ENCODE measurements at regions not wholly inside any gene's neighbourhood (a gene's known extent, or its start where the extent isn't known, plus 50 kb on each side); places are given as distances from the start of the nearest gene placed in this dataset.

- H3K27ac ChIP-seq: no peak overlapping the region
- TF ChIP-seq CTCF (conservative IDR thresholded peaks at IDR 0.05): no peak
These were observed 213.9 kb upstream of the CNR1 start for GRCh38 chr6:88380083-88380482.

GRCh38 chr6:88378639-88379038, 212.5 kb upstream of the CNR1 start:
- no peak overlapping the region for H3K27ac ChIP-seq
- no peak for TF ChIP-seq CTCF (conservative IDR thresholded peaks at IDR 0.05)

GRCh38 chr6:88377976-88378568, 211.9 kb upstream of the CNR1 start:
- H3K27ac ChIP-seq: no peak overlapping the region
- no peak for TF ChIP-seq CTCF (conservative IDR thresholded peaks at IDR 0.05)

GRCh38 chr6:88376768-88377387, 210.7 kb upstream of the CNR1 start:
- no peak for TF ChIP-seq CTCF (conservative IDR thresholded peaks at IDR 0.05)

GRCh38 chr6:88376197-88376596, 210.1 kb upstream of the CNR1 start:
- no peak for TF ChIP-seq CTCF (conservative IDR thresholded peaks at IDR 0.05)
- H3K27ac ChIP-seq: no peak overlapping the region

More at GRCh38 chr6:88376768-88377387, 210.7 kb upstream of the CNR1 start:
- no peak overlapping the region for H3K27ac ChIP-seq

GRCh38 chr6:88374553-88374952, 208.4 kb upstream of the CNR1 start:
- no peak overlapping the region for H3K27ac ChIP-seq
- no peak for TF ChIP-seq CTCF (conservative IDR thresholded peaks at IDR 0.05)

- H3K27ac ChIP-seq: no peak overlapping the region
These were observed 205.3 kb upstream of the CNR1 start for GRCh38 chr6:88371480-88371879.

More at GRCh38 chr6:88371480-88371879, 205.3 kb upstream of the CNR1 start:
- no peak for TF ChIP-seq CTCF (conservative IDR thresholded peaks at IDR 0.05)

Data from VCaP (cell line).